ACC112 (cell line): ENCODE measurements at regions not wholly inside any gene's neighbourhood (a gene's known extent, or its start where the extent isn't known, plus 50 kb on each side); places are given as distances from the start of the nearest gene placed in this dataset.
A peak's percentile ranks its signal among the peaks of the same experiment; 100 is the strongest.

Experiments
- H2AFZ ChIP-seq: fragments of 200-600 bp; sonication (generic); one replicate; pipeline ENCODE4 v1.6.0; 2017; ENCODE audit warnings: antibody characterized with exemption, low read length; ENCODE audit not compliant: unreplicated experiment
- H3K27ac ChIP-seq: fragments of 200-600 bp; sonication (generic); 2 replicates; pipeline ENCODE4 v1.5.1; 2014; ENCODE audit warnings: low read depth, mild to moderate bottlenecking, antibody characterized with exemption, low read length, moderate library complexity
- H3K27me3 ChIP-seq: fragments of 200-600 bp; sonication (generic); 2 replicates; pipeline ENCODE4 v1.6.1; 2014; ENCODE audit warnings: mild to moderate bottlenecking, antibody characterized with exemption, low read length, moderate library complexity, mixed read lengths; ENCODE audit not compliant: insufficient read depth
- H3K36me3 ChIP-seq: fragments of 200-600 bp; sonication (generic); 2 replicates; pipeline ENCODE4 v1.6.1; 2016; ENCODE audit warnings: mild to moderate bottlenecking, antibody characterized with exemption, low read length, moderate library complexity, mixed read lengths; ENCODE audit not compliant: insufficient read depth
- H3K4me1 ChIP-seq: fragments of 200-600 bp; sonication (generic); one replicate; pipeline ENCODE4 v1.6.1; 2016; ENCODE audit warnings: low read length, mixed read lengths; ENCODE audit not compliant: insufficient read depth, unreplicated experiment, control insufficient read depth
- H3K4me3 ChIP-seq: fragments of 200-600 bp; sonication (generic); 2 replicates; pipeline ENCODE4 v1.5.1; 2014; ENCODE audit warnings: mild to moderate bottlenecking, low read depth, low read length
- H3K79me2 ChIP-seq: fragments of 200-600 bp; sonication (generic); one replicate; pipeline ENCODE4 v1.6.0; 2016; ENCODE audit warnings: low read length; ENCODE audit not compliant: control insufficient read depth, unreplicated experiment, insufficient read depth

- Histone ChIP-seq H2AFZ (no peak overlapping the region), H3K36me3 (no peaks in the 10 kb centered on the region), H3K27me3 (no peaks in the 10 kb centered on the region)
These were observed 151.6 kb upstream of the SYT1 start for GRCh38 chr12:78712834-78713481.

DNA sequence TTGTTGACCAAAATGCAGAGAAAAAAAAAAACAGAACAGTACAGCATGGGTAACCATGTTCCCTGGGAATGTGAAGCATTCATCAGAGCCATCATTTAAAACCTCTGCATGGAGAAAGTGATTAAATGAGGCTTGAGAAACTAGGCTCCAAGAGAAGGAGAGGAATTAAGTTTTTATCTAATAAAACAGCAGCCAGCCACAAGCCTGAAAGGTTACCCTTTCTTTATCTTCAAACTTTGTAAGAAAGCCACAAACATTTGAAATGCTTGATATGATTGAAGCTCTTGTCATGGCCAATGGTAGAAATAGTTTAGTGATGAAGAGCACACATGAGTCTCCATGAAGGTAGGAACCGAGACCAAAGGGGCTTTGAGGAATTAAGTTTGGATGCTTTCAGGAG lies 144.9 kb upstream of the SYT1 start:
- no peaks in the 10 kb centered on the region for H3K36me3 ChIP-seq
- H3K27me3 ChIP-seq, result no peaks in the 10 kb centered on the region
- no peak overlapping the region for H3K27ac ChIP-seq
- H2AFZ ChIP-seq, result no peak overlapping the region
- peaks cover 7% of the 10 kb centered on the region for H3K4me1 ChIP-seq
- no peaks in the 10 kb centered on the region for H3K79me2 ChIP-seq
- no peak overlapping the region for H3K4me3 ChIP-seq

More at GRCh38 chr12:78712834-78713481, 151.6 kb upstream of the SYT1 start:
- H3K4me3 ChIP-seq, result no peak overlapping the region
- no peak overlapping the region for H3K27ac ChIP-seq
- no peaks in the 10 kb centered on the region for H3K4me1 ChIP-seq
- H3K79me2 ChIP-seq, result no peaks in the 10 kb centered on the region

DNA sequence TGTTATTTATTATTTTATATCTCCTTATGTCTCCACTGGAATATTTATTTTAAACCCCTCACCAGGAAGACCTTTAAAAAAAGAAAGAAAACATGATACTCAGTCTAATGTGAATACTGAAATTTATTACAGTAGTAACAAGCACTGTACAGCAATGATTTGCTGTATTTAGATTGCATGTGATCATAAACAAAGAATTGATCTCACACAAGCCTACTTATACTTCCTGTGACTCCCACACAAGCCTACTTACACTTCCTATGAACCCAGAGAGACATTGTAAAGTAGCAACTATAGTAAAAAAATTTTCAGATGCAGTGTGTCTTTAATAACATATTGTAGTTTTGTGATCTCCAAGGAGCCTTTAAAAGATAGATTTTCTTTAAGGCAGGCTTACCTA lies 142.7 kb upstream of the SYT1 start:
- no peak overlapping the region for H3K27ac ChIP-seq
- peaks cover 14% of the 10 kb centered on the region for H3K4me1 ChIP-seq
- no peak overlapping the region for H3K4me3 ChIP-seq
- no peaks in the 10 kb centered on the region for H3K36me3 ChIP-seq
- H2AFZ ChIP-seq, result peak overlapping the region; percentile 10
- no peaks in the 10 kb centered on the region for H3K27me3 ChIP-seq
- H3K79me2 ChIP-seq, result no peaks in the 10 kb centered on the region

DNA sequence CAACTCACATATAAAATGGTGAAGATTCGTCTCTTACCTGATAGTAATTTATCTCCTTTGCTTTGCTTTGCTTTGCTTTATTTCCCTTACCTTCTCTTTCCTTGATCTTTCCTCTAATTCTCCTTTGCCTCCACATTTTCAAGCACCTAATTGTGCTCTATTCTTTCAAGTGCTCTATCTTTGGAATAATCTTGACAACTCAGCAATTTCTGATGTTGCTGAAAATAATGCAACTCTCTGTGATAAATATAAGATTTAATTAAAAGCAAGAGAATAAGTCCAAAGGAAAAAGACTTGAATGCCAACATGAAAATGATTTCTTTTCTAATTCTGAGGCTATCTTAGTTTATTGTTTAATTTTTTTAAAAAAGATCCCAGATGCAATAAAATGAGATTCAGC lies 139.5 kb upstream of the SYT1 start:
- no peaks in the 10 kb centered on the region for H3K36me3 ChIP-seq
- no peak overlapping the region for H2AFZ ChIP-seq
- peaks cover 14% of the 10 kb centered on the region for H3K4me1 ChIP-seq
- H3K27me3 ChIP-seq, result no peaks in the 10 kb centered on the region
- H3K79me2 ChIP-seq, result no peaks in the 10 kb centered on the region
- no peak overlapping the region for H3K4me3 ChIP-seq
- H3K27ac ChIP-seq, result 0 out of 2 replicates have a peak overlapping the region, but pooled peaks have one; percentile 22

- Histone ChIP-seq H3K36me3 (no peaks in the 10 kb centered on the region), H3K4me3 (no peak overlapping the region), H3K27me3 (no peaks in the 10 kb centered on the region), H3K4me1 (peaks cover 14% of the 10 kb centered on the region), H3K27ac (no peak overlapping the region), H3K79me2 (no peaks in the 10 kb centered on the region), H2AFZ (no peak overlapping the region)
These were observed 138.5 kb upstream of the SYT1 start for GRCh38 chr12:78725951-78726580.

DNA sequence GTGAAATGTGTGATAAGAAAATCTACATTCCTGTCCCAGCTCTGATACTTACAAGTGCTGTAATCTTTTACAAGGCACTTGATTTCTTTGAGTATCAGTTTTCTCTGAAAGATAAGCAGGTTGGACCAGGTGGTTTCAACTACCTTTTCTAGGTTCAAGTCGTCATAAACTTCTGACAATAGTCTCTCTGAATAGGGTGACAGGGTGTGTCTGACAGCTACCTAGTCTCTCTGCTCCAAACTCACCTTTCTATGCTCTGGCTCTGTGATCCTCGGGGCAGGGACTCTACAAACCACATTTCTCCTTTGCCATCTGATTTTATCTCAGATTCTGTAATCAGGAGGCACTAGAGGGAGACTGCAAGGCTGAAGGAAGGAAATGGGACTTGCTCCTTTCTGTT lies 137.7 kb upstream of the SYT1 start:
- Histone ChIP-seq H3K27ac (no peak overlapping the region), H3K27me3 (no peaks in the 10 kb centered on the region), H2AFZ (no peak overlapping the region), H3K4me1 (peaks cover 9% of the 10 kb centered on the region), H3K4me3 (no peak overlapping the region), H3K36me3 (no peaks in the 10 kb centered on the region), H3K79me2 (no peaks in the 10 kb centered on the region)

DNA sequence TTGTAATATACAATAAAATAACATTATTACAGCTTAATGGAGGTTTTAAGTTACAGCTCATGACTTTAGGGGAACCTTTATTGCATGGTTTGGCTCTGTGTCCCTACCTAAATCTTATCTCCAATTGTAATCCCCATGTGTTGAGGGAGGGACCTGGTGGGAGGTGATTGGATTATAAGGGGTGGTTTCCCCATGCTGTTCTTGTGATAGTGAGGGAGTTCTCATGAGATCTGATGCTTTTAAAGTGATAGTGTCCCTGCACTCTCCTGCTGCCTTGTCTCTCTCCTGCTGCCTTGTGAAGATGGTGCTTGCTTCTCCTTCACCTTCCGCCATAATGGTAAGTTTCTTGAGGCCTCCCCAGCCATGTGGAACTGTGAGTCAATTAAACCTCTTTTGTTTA lies 132.1 kb upstream of the SYT1 start:
- no peak overlapping the region for H3K27ac ChIP-seq
- no peaks in the 10 kb centered on the region for H3K36me3 ChIP-seq
- no peak overlapping the region for H3K4me3 ChIP-seq
- no peaks in the 10 kb centered on the region for H3K79me2 ChIP-seq
- no peaks in the 10 kb centered on the region for H3K27me3 ChIP-seq
- no peaks in the 10 kb centered on the region for H3K4me1 ChIP-seq
- no peak overlapping the region for H2AFZ ChIP-seq

- no peaks in the 10 kb centered on the region for H3K79me2 ChIP-seq
- no peak overlapping the region for H3K4me3 ChIP-seq
- no peak overlapping the region for H3K27ac ChIP-seq
- H2AFZ ChIP-seq, result no peak overlapping the region
- no peaks in the 10 kb centered on the region for H3K4me1 ChIP-seq
- no peaks in the 10 kb centered on the region for H3K27me3 ChIP-seq
- no peaks in the 10 kb centered on the region for H3K36me3 ChIP-seq
These were observed 124.9 kb upstream of the SYT1 start for GRCh38 chr12:78739653-78740052.

DNA sequence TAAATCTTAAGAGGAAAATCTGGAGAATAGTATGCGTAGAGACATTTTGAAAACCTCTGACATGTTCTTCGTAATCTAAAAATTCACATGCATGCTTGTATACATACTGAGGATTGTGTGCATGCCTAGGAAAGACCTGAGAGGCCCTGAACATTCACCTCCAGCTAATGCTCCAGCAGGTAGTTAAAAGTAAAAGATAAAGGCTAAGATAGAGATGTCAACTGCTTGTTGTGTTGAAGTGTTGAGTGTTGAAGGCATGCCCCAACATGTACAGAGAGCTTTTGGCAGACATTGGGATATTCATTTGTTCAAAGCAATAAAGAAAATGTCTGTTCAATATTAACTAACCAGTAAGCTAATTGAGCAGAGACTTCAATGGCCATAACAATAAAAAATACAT lies 118.6 kb upstream of the SYT1 start:
- Histone ChIP-seq H3K79me2 (no peaks in the 10 kb centered on the region), H3K27me3 (no peaks in the 10 kb centered on the region), H3K4me1 (no peaks in the 10 kb centered on the region), H3K4me3 (no peak overlapping the region), H3K27ac (no peak overlapping the region), H3K36me3 (no peaks in the 10 kb centered on the region), H2AFZ (no peak overlapping the region)

- Histone ChIP-seq H2AFZ (no peak overlapping the region), H3K4me1 (no peaks in the 10 kb centered on the region), H3K36me3 (no peaks in the 10 kb centered on the region), H3K27ac (no peak overlapping the region), H3K79me2 (no peaks in the 10 kb centered on the region), H3K4me3 (no peak overlapping the region), H3K27me3 (no peaks in the 10 kb centered on the region)
These were observed 111.5 kb upstream of the SYT1 start for GRCh38 chr12:78753058-78753457.

- Histone ChIP-seq H3K27ac (no peak overlapping the region), H3K4me3 (no peak overlapping the region), H3K27me3 (no peaks in the 10 kb centered on the region), H3K79me2 (no peaks in the 10 kb centered on the region), H3K4me1 (no peaks in the 10 kb centered on the region), H2AFZ (no peak overlapping the region), H3K36me3 (no peaks in the 10 kb centered on the region)
These were observed 107.6 kb upstream of the SYT1 start for GRCh38 chr12:78756936-78757335.
